8988T (cell line): ENCODE measurements at regions not wholly inside any gene's neighbourhood (a gene's known extent, or its start where the extent isn't known, plus 50 kb on each side); places are given as distances from the start of the nearest gene placed in this dataset.

ENCODE experiments used
- DNase-seq: peaks from one replicate; pipeline ENCODE4 v3.0.0; 2011

DNA sequence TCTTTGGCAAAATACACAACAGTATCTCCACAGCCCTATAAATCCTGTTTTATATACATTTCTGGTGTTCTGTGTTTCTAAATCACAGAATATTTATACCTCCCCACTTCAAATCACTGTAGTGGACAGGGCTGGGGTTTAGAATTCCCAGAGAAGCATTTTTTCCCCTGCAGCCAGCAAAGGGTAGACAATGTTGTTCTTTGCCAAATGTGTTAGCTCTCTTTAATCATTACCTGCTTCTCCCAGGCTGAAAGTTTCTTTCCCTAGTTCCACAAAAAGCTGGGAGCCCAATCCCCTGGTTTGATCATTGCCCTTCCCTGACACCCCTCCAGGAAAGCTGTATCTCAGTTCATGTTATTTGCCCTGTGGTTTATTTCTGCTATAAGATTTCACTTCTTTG lies 520.0 kb upstream of the SPHKAP start:
- DNase-seq: no peak

DNA sequence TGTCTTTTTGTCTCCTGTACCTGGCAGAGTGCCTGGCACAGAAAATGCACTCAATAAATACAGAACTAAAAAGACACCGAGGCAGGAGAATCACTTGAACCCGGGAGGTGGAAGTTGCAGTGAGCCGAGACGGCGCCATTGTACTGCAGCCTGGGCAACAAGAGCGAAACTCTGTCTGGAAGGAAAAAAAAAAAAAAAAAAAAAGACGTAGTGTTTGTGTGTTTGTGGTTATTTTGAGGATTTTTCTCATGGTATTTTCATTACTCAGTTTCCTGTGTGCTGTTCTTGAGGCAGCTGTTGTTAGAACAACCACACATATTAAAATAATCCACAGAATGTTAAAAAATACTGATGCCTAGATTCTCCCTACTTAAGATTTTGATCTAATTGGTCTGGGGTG lies 519.2 kb upstream of the SPHKAP start:
- no peak for DNase-seq

DNA sequence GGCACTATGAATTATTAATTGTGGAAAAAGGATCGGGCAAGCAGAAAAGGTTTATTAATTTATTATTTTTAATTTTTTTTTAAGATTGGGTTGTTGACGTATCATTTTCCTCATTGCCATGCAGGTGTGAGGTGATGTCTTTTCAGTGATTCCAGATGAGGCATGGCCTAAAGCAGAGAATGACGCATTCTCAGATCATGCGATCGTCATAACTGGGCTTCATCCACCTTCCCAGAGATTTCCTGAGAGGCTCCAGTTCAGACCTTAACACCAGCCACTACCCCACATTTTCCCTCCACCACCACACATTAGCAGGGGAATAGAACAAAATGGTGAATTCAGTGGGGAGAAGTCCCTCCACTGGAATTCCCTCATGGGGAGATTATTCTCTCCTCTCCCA lies 518.4 kb upstream of the SPHKAP start:
- no peak for DNase-seq

DNA sequence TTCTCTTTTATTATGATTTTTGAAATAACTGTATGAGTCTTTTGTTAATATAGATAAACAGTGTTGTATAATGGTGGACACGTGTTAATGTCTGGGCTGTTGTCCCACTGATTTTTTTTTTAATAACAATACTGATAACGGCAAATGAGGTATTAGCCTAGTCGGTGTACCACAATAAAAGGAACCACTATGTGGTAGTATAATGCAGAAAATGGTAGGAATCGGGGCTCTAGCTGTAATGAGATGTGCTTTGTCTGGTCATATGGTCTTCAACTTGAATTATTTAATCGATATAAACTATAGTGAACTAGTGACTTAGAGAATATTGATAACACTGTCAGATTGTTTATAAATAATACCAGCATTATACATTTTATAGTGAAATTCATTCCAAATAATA lies 517.9 kb upstream of the SPHKAP start:
- DNase-seq: no peak

DNA sequence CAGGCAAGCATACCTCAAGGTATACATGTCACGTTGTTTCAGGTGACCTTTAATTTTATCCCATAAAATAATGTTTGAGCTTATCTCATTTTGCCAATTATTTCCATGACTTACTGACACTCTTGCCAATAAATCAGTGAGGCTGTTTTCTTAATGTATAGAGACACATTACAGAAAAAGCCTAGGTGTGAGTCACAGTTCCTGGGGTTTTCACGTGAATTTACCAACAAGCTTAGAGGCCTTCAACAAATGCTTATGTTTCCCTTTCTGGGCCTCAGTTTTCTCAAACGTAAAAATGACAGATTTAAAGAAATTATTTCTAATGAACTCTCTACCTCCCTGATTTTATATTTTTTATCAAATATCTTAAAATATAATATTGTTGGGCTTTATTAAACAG lies 517.5 kb upstream of the SPHKAP start:
- no peak for DNase-seq

DNA sequence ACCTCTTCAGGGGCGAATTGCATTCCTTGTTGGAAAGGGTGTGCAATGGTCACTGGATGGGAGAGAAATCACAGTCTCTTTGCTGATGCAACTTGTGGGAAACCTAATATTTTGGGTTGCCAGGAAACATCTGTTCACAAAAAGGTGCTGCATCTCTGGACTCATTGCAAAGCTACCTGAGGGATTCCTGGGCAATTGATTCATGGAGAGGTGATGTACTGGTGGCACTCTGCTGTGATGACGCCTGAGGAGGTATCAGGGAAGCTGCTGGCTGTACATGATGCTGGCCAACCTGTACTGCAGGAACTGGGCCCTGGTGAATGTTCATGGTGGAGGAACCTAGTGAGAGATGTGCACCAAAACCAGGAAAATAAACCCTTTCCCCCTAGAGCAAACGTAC lies 516.0 kb upstream of the SPHKAP start:
- no peak for DNase-seq

DNA sequence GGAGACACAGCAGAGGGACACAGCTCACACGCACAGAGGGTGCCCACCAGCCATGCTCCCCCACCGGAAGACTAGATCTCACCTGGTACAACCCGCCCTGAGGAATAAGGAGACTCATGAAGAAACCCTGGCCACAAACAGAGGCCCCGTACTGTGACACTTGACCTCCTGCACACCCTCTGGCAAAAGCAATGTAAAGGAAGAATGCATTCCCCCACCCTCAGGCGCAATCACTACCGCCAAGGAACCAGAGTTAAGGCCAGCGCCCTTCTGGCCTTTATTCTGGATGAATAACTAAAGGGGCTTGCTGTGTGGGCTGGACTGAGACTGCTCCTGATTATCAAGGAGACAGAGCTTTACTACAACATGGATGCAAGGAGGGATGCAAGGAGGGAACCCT lies 509.2 kb upstream of the SPHKAP start:
- DNase-seq: no peak

DNA sequence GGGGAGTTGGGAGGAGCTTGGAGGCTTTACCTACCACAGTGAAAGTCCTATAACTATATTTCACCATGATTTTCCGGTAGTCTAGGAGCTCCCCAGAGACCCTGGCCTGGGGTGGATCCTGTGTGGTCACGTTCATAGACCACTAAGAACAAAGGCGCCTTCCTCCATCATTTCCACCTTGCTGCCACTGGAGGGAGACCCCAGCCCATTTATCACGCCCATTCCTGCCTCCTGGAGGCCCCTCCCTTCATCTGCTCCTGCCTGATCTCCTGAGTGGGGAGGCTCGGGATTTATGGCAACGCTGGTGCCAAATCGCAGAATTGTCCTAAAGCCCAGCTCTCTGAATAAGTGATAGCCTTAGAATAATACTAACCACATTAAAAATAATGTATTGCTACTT lies 507.6 kb upstream of the SPHKAP start:
- DNase-seq: no peak

DNA sequence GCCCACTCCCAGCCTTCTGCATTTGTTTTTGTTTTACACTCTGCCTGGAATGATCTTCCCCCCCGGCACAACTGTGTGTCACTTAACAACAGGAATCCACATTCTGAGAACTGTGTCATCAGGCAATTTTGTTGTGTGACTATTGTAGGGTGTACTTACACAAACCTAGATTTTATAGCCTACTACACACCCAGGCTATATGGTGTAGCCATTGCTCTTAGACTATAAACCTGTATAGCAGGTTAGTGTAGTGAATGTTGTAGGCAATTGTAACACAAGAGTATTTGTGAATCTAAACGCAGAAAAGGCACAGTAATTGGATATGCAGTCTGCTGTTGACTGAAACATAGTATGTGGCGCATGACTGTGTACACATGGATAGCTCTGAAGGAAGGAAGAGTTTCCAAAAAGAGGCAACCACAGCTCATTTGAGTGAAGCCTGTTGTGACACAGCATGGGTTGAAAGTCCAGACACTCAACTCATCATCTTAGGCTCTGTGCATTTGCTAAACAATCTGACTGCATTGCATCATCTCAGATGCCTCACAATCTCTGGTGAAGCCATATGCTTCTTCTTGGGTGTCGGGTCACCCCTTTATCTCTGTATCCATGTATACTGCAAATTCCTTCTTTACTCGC lies 506.6 kb upstream of the SPHKAP start:
- DNase-seq: no peak

DNA sequence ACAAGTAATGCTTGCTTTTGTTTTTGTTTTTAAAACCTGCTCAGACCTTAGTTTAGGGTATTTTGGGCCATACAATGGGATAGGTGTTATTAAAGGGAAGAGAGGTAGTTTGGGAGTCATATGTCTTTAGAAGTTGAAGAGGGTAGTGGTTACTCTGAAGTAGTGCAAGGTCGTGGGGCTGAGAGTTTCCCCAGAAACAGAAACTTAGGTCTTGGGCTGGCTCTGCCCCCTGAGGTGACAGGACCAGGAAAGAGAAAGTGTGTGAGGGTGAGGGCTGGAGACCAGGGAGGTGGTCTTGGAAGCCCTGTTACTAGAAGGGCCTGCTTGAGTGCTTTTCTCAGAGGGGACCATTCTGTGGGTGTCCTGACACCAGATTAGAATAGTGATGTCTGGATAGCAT lies 500.5 kb upstream of the SPHKAP start:
- no peak for DNase-seq

DNA sequence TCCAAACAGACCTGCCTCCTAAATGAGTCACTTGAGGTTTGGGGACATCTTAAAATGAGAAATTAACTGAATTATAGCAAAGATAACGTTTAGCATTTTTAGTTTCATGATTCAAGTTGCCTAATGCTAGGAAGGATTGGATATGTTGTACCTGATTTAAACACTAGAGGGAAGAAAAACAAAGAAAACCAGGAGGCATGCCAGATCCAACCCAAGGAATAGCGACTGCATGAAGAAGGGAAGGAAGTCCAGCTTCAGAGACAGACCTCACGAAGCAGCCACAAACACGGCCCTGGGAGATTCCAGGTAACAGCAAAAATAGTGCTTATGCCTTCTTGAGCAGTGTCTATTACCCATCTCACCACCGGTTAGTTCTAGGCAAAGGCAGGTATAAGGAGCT lies 499.9 kb upstream of the SPHKAP start:
- DNase-seq: no peak

DNA sequence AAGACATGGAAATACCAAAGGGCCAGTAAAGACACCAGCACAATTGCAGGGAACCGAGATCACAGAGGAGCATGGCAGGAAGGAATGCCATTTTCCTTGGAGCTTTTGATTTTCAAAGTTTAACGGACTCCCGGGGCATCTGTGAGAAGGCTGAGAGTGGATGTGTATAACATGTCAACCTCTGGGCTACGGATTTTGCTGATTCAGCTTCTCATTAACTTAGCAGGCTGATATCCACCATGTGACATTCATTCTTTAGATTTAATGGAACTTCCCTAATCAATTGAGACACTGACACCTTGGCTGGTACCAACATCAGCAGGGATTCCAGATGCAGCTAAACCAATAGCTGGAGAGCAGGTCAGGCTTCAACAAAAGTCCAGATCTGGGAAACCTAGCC lies 496.6 kb upstream of the SPHKAP start:
- no peak for DNase-seq

DNA sequence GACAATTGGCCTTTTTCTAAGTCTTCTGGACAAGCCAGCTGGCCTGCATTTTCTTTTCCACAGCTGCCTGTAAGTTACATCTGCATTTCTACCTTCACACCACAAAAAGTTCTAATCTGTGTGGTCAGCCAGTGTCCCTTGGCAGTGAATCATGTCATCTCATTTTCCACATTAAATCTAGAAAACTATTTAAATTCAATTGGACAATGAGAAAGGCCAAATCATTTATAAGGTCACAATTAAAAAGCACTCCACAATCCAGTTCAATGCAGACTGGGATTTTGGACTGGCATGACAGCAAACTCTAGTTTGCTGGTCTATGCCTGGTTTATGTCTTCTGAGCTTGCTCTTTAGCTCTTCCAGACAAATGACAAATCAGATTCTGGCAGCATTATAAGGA lies 494.2 kb upstream of the SPHKAP start:
- DNase-seq: no peak

DNA sequence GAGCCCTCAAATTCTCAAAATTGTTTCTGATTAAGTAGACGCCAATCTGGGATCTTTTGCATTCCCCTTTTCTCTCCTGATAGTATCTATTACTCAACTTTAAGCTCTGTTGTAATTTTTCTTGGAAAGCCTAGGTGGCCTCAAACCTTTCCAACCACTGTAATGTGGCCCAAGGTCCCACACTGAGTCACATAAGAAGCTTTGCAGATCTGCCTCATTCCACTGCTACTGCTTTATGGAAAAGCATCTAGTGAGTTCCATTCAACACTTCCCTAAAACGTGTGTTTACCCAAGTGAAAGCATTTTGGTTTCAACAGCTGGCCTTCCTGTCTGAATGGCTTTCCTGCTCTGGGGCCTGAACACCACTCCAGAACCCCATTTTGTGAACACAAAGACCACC lies 493.6 kb upstream of the SPHKAP start:
- no peak for DNase-seq

DNA sequence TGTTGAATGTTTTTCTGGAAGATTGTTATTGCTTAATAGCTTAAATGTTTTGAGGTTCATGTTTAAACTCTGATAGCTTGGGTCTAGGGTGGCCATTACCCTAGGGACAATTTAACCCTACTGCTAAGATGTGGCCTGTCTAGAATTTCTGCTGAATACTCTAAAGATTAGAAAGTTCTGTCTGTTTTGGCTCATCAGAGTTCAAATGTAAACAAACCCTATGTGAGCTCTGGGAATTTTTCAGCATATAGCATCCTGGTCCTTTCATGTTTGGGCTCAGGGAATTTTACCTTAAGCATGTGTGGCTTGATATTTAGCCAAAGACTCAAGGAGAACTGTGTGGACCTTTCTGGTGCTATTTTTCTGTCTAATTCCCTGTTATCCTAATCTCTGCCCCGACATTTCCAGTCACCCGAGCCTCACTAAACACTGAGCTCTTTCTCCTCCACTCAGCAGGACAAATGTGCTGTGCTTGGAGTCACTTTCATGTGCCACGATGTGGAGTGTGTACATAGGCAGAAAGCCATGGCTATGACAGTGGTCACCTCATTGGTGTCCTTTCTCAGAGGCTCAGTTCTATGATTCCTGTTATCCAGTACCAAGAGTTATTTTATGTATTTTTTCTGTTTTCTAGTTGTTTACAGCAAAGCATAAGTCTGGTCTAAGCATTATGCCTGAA lies 492.5 kb upstream of the SPHKAP start:
- DNase-seq: no peak

DNA sequence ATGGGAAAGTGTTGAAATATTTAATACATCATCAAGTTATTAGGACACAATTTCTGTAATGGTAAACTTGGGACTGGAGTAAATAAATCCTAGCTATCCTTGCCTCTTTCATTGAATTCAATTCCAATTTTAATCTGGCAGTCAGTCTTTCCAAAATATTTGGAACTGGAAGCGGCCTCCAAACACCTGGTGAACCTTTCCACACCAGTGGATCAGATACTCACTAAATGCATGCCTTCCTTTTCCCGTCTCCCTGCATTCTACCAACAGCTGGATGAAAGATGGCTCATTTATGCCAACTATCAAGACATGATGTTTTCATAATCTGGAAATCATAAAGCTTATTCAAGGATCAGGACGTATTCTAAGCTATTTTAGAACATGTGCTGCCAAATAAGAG lies 488.2 kb upstream of the SPHKAP start:
- no peak for DNase-seq

DNA sequence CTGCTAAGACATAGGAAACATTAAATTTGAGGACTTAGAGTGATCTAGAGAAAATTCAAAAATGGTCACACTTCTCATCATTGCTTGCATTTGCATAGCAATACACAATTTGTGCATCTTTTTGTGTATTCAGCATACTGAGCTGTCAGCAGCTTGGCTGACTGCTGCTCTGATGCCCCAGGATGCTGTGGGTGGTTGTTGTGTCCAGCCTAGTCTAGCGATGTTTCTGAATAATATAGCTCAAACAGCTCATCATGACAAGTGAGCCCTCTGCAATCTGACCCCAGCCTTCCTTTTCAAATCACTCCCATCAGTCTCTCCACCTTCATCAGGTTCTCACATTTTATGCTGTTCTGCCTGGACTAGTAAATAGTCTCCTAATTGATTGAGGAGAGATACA lies 483.7 kb upstream of the SPHKAP start:
- no peak for DNase-seq

DNA sequence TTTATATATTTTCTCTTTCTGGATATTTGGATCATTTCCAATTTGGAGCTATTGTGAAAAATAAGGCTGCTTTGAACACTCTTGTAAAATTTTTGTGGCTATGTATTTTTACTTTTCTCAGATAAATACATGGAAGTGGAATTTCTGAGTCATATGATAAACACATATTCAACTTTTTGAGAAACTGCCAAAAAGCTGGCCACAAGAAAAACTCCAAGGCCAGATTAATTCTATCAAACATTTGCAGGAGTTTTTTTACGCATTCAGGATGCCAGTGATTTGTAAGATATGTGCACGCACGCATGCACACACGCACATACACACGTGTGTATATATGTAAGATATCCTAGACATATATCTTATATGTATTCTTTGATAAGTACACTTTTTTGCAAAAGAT lies 477.5 kb upstream of the SPHKAP start:
- DNase-seq: no peak

DNA sequence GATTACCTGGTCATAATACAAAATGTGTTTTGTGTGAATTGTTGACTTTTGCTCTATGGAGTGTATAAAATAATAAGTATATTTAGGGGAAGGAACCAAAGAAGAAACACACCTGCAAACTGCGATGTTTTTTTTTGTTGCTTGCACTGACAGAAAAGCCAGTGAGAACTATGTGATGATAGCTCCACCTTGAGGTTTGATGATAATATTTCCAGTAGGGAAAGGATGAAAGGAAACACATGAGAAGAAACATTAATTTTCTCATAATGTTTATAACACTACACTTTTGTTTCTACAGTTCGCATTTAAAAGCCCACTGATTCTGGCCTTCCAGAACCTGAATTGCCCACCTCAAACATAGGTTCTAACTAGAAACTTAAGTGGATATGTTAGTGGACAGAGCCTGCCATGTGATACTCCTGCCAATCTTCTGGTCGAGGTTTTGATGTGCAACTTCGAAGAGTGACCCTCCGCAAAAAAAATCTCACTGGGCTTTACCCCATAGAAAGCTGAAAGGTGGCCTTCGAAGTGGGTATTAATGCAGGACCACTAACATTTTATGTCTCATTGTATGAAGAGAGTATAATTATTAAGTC lies 476.4 kb upstream of the SPHKAP start:
- no peak for DNase-seq

DNA sequence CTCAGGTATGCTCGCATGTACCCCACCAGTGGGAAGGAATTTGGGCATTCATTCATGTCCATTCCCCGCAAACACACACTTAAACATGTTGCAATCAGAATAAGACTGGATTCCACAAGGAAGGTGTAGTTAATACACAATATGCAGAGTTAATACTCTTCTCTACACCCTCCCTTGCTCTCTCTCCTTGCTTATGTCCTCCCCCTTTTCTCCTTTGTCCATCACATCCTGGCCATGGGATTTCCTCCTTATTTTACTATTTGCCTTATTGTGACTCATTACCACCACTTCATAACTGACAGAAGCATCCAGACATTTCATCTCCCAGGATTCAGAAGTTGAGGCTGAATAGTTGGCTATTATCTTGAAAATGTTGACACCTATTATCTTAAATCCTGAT lies 473.8 kb upstream of the SPHKAP start:
- DNase-seq: no peak

DNA sequence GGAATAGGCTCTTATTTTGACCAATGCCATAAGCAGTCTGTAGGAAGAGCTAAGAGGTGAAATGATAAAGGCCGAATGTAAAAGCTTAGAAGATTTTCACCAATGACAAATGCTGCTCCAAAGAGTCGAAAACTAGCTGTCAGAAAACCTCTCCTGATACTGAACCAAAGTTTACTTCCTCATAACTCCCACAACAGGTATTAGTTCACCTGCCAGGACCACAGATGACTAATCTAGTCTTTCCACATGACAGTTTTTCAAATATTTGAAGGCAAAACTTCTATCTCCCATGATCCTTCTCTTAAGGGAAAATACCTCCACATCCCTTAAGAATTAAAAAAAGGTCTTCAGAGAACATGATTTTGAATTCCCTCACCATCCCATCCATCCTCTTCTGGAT lies 473.2 kb upstream of the SPHKAP start:
- no peak for DNase-seq

DNA sequence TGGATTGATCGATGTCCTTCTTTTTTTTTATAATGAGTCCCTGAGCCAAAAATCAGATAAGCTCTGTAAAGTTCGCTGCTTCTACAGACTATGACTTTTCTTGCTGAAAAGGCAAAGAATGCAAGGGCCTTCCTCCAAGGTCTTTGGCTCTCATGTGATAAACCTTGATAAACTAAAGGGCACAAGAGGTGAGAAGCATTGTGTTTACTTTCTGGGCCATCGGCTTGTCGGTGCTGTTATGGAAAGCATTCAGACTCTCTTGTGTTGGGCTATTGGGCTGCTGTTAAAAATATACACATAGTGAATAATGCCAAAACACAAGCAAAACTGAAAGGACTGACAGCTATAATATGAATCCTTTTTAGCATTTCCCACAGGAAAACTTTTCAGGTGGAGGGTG lies 472.4 kb upstream of the SPHKAP start:
- no peak for DNase-seq

DNA sequence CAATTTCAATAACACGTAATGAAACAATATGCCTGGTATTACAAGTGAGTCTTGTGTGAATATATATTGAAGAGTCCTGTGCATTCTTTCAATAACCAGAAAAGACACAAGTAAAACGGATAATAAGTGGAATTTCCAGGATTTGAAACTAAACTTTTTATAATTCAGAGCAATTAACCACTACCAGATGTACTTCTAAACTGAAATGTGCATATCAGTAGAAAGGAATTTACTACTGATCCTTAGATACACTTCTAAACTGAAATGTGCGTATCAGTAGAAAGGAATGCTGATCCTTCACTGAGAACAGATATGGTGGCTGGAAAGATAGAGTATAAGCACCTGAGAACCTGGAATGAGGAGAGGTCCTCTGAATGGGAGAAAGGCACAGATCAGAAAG lies 470.9 kb upstream of the SPHKAP start:
- DNase-seq: no peak

DNA sequence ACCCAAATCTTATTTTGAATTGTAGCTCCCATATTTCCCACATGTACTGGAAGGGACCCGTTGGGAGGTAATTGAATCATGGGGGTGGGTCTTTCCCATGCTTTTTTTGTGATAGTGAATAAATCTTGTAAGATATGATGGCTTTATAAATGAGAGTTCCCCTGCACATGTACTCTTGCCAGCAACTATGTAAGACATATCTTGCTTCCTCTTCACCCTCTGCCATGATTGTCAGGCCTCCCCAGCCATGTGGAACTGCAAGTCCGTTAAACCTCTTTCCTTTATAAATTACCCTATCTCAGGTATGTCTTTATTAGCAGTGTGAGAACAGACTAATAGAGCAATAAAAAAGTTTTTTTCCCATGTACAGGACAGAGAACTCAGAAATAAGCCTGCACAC lies 468.4 kb upstream of the SPHKAP start:
- DNase-seq: no peak

DNA sequence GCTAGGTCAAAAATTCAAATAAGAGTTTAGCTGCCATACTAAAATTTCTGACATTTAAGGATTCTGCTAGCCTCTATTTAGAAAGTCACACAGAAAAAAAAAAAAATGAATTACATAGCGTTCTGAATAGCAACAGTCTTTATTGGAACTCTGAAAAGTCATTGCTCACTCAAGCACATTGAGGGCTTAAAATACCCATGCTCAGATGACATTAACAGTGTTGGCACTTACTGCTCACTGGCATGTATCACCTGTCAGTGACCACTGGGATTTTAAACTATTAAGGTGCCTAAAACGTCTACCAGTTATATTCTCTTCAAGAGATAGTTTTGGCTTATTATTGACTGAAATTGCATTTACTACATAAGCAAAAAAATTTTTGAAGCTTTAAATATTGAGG lies 468.0 kb upstream of the SPHKAP start:
- no peak for DNase-seq
